GM12864 (cell line): ENCODE measurements at regions not wholly inside any gene's neighbourhood (a gene's known extent, or its start where the extent isn't known, plus 50 kb on each side); places are given as distances from the start of the nearest gene placed in this dataset.
"Not testable (repeated sequence)": the region's sequence is repeated elsewhere in the genome, so short reads cannot be mapped to it uniquely, and the experiment has no call there.

ENCODE experiments used
- DNase-seq: peaks from one replicate; pipeline ENCODE4 v3.0.0-alpha.2; 2011; ENCODE audit warnings: low read depth
- H3K4me3 ChIP-seq: 2 replicates; pipeline ENCODE4 v1.5.1; 2011; ENCODE audit warnings: mild to moderate bottlenecking, low read depth, low read length, control low read depth
- TF ChIP-seq, protein P1 (sequence below): IDR thresholded peaks from 2 replicates; pipeline ENCODE4 v1.5.1; 2011; ENCODE audit warnings: low read depth, mild to moderate bottlenecking, moderate library complexity, low read length, control low read depth, inconsistent platforms; ENCODE audit errors: missing control alignments

DNA sequence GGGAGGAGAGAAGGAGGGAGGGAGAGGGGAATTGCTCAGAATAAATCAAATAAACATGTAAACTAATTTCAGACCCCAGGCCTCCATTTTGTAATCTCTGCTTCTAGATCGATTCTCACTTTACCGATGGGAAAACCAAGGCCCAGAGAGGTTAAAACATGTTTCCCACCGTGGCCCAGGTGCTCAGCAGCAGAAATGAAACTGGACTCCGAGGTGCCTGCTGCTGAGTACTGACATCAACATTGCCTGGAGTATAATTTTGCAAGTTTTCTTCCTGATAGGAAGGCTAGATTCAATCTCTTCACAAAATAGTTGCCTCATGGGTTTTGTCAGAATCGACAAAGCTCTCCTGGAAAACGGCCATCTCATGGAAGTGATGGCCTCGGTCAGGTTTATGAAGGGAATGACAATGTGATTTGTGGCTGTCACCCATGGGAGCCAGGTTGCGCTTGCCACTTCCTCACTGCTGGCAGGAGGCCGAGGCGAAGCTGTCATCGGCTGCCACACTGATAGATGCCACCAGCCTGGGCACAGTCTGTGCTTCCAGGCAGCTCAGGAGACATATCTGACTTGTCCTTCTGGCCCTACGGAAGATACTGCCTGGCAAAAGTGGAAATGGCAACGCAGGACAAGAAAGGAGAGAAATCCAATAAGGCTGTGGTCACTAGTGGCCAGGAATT, 133.1 kb upstream of the LRRN1 start:
- no peak overlapping the region for H3K4me3 ChIP-seq
- TF ChIP-seq, protein P1, sequence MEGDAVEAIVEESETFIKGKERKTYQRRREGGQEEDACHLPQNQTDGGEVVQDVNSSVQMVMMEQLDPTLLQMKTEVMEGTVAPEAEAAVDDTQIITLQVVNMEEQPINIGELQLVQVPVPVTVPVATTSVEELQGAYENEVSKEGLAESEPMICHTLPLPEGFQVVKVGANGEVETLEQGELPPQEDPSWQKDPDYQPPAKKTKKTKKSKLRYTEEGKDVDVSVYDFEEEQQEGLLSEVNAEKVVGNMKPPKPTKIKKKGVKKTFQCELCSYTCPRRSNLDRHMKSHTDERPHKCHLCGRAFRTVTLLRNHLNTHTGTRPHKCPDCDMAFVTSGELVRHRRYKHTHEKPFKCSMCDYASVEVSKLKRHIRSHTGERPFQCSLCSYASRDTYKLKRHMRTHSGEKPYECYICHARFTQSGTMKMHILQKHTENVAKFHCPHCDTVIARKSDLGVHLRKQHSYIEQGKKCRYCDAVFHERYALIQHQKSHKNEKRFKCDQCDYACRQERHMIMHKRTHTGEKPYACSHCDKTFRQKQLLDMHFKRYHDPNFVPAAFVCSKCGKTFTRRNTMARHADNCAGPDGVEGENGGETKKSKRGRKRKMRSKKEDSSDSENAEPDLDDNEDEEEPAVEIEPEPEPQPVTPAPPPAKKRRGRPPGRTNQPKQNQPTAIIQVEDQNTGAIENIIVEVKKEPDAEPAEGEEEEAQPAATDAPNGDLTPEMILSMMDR = no peak
- DNase-seq = no peak

DNA sequence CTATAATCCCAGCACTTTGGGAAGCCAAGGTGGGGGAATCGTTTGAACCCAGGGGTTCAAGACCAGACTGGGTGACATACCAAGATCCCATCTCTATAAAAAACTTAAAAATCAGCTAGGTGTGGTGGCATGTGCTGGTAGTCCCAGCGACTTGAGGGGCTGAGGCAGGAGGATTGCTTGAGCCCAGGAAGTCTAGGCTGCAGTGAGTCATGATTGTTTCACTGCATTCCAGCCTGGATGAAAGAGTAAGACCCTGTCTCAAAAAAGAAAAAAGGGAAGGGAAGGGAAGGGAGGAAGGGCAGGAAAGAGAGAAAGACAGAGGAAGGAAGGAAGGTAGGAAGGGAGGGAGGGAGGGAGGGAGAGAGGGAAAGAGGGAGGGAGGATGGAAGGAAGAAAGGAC, 133.7 kb upstream of the LRRN1 start:
- DNase-seq = no peak
- no peak overlapping the region for H3K4me3 ChIP-seq
- TF ChIP-seq, protein P1 = no peak

DNA sequence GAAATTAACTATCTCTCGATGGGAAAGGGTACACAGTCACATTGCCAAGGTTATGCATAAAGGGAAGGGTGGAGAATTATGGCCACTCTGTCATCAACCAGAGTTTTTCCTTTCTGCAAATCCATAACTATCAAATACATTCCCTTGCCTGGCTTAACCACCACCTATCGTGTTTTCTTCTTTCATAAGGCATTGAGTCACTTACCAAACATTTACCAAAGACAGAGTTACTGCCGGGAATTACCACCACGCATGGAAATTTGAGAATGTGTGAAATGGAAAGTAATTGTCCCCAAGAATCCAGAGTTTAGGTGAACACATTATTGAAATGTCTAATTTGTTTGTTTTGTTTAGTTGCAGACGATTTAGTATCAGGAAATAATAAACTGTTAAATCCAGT, 134.3 kb upstream of the LRRN1 start:
- no peak overlapping the region for H3K4me3 ChIP-seq
- DNase-seq = no peak
- TF ChIP-seq, protein P1 = no peak

DNA sequence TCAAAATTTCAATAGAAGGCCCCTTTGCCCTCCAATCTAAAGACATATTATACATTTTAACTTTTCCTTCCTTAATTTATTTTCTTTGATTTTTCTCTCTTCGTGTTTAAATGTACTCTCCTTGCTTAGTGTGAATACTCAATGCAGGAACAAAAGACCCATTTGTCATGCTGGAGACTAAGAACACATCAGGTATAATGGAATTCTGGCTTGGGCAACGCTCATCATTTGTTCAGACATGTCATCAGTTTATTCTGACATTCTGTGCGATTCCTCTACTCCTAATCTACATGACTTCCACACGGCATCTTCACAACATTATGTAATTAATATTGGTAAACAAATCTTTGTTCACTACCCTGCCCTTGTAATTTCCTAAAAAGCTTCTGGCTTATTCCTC, 136.6 kb upstream of the LRRN1 start:
- TF ChIP-seq, protein P1 = no peak
- no peak for DNase-seq
- H3K4me3 ChIP-seq = no peak overlapping the region

DNA sequence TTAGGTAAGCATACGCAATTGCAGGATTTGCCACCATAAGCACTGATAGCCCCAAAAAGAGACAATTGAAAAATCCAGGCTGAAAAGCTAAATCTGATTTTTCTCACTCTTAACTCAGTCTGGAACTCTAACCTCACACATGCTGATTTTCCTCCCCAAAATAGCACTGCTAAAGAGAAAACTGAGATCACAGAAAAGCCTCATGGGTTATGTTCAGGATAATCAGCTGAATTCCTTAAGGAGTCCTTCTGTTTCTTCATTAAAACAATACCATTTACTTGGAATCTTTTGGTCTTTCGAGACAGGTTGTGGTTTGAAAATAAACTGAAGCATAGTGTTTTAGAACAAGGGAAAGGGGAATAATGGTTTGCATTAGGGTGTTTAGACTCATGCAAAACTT, 144.3 kb upstream of the LRRN1 start:
- no peak for DNase-seq
- no peak overlapping the region for H3K4me3 ChIP-seq
- TF ChIP-seq, protein P1 = no peak

DNA sequence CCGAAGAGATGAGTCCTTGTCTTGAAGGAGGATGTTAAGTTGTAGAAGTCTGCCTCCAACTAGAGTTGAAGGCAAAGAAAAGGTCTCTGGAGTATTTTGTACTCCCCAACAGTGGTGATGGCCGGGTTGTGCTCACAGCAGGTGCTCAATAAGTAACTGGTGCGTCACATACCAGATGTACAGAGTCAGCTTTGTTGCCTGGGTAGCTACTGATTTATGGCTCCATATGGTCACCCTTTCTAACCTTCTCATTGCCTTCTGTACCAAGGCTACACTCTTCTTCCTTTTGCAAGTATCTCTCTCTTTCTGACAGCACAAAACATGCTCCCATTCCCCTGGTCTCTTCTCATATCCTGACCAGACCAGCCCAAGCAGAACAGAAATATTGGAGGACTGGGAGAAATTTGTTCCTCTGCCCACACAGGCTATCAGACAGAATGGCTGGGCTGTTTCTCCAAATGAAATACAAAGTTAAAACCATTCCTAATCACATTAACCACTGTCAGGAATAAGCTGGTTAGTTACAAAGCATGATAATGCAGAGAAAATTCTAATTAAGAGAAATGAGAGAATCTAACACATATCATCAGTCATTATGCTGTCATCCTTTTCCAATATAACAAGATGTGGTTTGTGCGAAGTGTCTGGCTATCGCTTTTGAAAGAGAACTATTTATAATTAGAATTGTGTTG, 150.1 kb upstream of the LRRN1 start:
- DNase-seq = no peak
- TF ChIP-seq, protein P1 = no peak
- no peak overlapping the region for H3K4me3 ChIP-seq

DNA sequence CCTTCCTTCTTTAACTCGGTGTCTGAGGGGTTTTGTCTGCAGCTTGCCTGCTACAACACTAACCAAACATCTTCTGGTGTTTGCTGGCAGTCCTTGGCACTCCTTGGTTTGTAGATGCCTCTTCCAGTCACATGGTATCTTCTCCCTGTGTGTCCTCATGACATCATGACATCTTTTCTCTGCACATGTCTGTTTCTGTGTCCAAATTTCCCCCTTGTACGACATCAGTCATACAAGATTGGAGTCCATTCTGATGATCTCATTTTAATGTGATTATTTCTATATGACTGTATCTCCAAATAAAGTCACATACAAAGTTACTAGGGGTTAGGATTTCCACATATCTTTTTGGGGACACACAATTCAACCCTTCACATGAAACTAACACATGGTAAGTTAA, 152.3 kb upstream of the LRRN1 start:
- TF ChIP-seq, protein P1 = no peak
- H3K4me3 ChIP-seq = no peak overlapping the region
- no peak for DNase-seq

DNA sequence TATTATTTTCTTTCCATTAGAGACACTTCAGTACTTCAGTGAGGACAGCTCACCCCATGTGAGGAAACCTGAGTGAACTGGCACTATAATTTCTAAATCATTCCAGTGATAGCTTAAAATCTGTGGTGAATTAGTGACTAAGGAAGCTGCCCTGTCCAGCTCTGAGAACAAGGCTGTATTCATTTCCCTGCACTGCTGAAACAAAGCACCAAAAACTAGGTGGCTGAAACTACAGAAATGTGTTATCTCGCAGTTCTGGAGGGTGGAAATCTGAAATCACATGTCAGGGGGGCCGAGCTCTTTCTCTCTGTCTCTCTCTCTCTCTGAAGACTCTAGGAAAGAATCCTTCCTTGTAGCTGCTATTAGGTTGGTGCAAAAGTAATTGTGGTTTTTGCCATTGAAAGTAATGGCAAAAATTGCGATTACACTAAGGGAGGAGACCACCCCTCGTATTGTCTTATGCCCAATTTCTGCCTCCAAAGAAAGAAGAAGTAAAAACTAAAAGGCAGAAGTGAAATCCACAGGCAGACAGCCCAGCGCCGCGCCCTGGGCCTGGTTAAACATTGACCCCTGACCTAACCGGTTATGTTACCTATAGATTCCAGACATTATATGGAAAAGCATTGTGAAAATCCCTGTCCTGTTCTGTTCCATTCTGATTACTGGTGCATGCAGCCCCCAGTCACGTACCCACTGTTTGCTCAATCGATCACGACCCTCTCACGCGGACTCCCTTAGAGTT, 153.0 kb upstream of the LRRN1 start:
- DNase-seq, H3K4me3 ChIP-seq: not testable (repeated sequence)
